NB4 (cell line): ENCODE measurements at regions not wholly inside any gene's neighbourhood (a gene's known extent, or its start where the extent isn't known, plus 50 kb on each side); places are given as distances from the start of the nearest gene placed in this dataset.

Source experiments
- MAX ChIP-seq: IDR thresholded peaks from 2 replicates; pipeline ENCODE4 v1.6.1; 2011; ENCODE audit warnings: low read depth, low read length
- MYC ChIP-seq: IDR thresholded peaks from 2 replicates; pipeline ENCODE4 v1.6.1; 2011; ENCODE audit warnings: low read depth, low read length
- POLR2A ChIP-seq: IDR thresholded peaks from 2 replicates; pipeline ENCODE4 v1.6.1; 2011; ENCODE audit warnings: mild to moderate bottlenecking; ENCODE audit not compliant: insufficient read length; ENCODE audit errors: extremely low read depth
- TF ChIP-seq, protein P1 (sequence below): IDR thresholded peaks from one replicate; pipeline ENCODE4 v1.5.1; 2012; ENCODE audit warnings: low read depth, low read length

DNA sequence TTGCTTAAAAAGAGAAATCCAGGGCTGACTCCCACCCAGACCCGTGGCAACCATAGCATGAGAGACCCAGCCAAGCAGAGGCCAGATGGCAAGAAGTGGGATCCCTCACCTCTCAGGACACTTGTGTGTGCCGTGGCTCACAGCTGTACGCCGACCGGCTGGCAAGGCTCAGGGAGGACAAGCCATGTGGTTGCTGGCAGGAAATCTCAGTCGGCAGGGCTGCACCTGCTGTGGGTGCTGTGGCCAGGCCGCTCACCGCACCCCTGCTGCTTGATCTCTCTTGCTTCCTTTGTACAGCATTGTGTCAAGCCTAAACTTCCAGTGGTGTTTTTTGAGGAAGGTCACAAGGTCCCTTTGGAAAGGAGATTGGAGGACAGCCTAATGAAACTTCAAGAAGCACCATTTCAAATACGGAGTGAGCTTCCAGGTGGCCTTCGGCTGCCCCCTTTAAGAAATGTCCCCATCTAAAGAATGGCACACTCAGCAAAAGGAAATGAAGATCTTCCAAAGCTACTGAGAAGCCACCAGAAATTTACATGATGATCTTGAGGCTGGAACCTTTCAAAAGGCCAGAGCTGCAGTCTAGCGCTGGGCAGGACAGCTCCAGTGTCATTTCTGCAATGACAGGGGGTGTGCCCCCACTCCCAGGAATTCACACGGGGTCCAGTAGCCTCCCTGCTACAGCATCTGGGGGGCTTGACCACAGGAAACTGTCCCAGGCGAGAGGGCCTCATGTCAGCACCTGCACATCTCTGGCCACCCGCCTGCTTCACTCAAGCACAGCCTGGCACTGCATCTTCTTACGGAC is 409.0 kb upstream of the MGMT start:
- TF ChIP-seq MAX (peak; percentile 31; the same call in 1 of the 2 replicates), POLR2A (no peak), MYC (peak; percentile 54; the same call in 1 of the 2 replicates)
- TF ChIP-seq, protein P1, sequence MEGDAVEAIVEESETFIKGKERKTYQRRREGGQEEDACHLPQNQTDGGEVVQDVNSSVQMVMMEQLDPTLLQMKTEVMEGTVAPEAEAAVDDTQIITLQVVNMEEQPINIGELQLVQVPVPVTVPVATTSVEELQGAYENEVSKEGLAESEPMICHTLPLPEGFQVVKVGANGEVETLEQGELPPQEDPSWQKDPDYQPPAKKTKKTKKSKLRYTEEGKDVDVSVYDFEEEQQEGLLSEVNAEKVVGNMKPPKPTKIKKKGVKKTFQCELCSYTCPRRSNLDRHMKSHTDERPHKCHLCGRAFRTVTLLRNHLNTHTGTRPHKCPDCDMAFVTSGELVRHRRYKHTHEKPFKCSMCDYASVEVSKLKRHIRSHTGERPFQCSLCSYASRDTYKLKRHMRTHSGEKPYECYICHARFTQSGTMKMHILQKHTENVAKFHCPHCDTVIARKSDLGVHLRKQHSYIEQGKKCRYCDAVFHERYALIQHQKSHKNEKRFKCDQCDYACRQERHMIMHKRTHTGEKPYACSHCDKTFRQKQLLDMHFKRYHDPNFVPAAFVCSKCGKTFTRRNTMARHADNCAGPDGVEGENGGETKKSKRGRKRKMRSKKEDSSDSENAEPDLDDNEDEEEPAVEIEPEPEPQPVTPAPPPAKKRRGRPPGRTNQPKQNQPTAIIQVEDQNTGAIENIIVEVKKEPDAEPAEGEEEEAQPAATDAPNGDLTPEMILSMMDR, result no peak
